ENCODE measurements at regions not wholly inside any gene's neighbourhood (a gene's known extent, or its start where the extent isn't known, plus 50 kb on each side); places are given as distances from the start of the nearest gene placed in this dataset.

GRCh38 chr14:23828616-23829015 lies 125.0 kb upstream of the DHRS4 start:
- TF ChIP-seq CTCF (IDR thresholded peaks at IDR 0.05) (no peak), JUNB (IDR thresholded peaks at IDR 0.05) (no peak), CBX2 (IDR thresholded peaks at IDR 0.05; ENCODE audit: borderline replicate concordance, low read depth) (no peak), HES2 (IDR thresholded peaks at IDR 0.05) (no peak), EP300 (IDR thresholded peaks at IDR 0.05) (no peak), RNF2 (IDR thresholded peaks at IDR 0.05; ENCODE audit: borderline replicate concordance, low read depth) (no peak), FOSL2 (IDR thresholded peaks at IDR 0.05) (no peak), FOSL2 (CRISPR knock-in tag; IDR thresholded peaks at IDR 0.05) (no peak), MAZ (IDR thresholded peaks at IDR 0.05; ENCODE audit: borderline replicate concordance, low read depth, low read length) (no peak), POLR2A (IDR thresholded peaks at IDR 0.05; ENCODE audit: low read length) (no peak), PBX3 (IDR thresholded peaks at IDR 0.05) (no peak), RCOR1 (IDR thresholded peaks at IDR 0.05; ENCODE audit: low read depth, low read length) (no peak)
- TF ChIP-seq, protein P1, sequence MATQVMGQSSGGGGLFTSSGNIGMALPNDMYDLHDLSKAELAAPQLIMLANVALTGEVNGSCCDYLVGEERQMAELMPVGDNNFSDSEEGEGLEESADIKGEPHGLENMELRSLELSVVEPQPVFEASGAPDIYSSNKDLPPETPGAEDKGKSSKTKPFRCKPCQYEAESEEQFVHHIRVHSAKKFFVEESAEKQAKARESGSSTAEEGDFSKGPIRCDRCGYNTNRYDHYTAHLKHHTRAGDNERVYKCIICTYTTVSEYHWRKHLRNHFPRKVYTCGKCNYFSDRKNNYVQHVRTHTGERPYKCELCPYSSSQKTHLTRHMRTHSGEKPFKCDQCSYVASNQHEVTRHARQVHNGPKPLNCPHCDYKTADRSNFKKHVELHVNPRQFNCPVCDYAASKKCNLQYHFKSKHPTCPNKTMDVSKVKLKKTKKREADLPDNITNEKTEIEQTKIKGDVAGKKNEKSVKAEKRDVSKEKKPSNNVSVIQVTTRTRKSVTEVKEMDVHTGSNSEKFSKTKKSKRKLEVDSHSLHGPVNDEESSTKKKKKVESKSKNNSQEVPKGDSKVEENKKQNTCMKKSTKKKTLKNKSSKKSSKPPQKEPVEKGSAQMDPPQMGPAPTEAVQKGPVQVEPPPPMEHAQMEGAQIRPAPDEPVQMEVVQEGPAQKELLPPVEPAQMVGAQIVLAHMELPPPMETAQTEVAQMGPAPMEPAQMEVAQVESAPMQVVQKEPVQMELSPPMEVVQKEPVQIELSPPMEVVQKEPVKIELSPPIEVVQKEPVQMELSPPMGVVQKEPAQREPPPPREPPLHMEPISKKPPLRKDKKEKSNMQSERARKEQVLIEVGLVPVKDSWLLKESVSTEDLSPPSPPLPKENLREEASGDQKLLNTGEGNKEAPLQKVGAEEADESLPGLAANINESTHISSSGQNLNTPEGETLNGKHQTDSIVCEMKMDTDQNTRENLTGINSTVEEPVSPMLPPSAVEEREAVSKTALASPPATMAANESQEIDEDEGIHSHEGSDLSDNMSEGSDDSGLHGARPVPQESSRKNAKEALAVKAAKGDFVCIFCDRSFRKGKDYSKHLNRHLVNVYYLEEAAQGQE (IDR thresholded peaks at IDR 0.05): no peak
- TF ChIP-seq, protein P2, sequence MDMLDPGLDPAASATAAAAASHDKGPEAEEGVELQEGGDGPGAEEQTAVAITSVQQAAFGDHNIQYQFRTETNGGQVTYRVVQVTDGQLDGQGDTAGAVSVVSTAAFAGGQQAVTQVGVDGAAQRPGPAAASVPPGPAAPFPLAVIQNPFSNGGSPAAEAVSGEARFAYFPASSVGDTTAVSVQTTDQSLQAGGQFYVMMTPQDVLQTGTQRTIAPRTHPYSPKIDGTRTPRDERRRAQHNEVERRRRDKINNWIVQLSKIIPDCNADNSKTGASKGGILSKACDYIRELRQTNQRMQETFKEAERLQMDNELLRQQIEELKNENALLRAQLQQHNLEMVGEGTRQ (IDR thresholded peaks at IDR 0.05): no peak
